Coronary artery (tissue), 2 donors: ENCODE measurements at regions not wholly inside any gene's neighbourhood (a gene's known extent, or its start where the extent isn't known, plus 50 kb on each side); places are given as distances from the start of the nearest gene placed in this dataset.

Experiments used
- DNase-seq: peaks from one replicate; pipeline ENCODE4 v3.0.0-alpha.2; 2017; ENCODE audit warnings: low spot score
- H3K27ac ChIP-seq, 2 donors: fragments of 200-600 bp; sonication (generic); one replicate each; pipeline ENCODE4 v1.5.1; 2016 to 2019
- H3K4me3 ChIP-seq: fragments of 200-600 bp; sonication (generic); 2 replicates; pipeline ENCODE4 v1.5.1; 2016; ENCODE audit warnings: mild to moderate bottlenecking, moderate library complexity
- CTCF ChIP-seq: fragments of 200-600 bp; sonication (generic); IDR thresholded peaks from one replicate; pipeline ENCODE4 v1.5.1; 2019; ENCODE audit warnings: antibody characterized with exemption

- Histone ChIP-seq H3K4me3 (no peak overlapping the region), H3K27ac (no peak overlapping the region)
- DNase-seq, result no peak
- TF ChIP-seq CTCF, result no peak
Measured at GRCh38 chr3:27826448-27826847, 104.3 kb upstream of the EOMES start.

DNA sequence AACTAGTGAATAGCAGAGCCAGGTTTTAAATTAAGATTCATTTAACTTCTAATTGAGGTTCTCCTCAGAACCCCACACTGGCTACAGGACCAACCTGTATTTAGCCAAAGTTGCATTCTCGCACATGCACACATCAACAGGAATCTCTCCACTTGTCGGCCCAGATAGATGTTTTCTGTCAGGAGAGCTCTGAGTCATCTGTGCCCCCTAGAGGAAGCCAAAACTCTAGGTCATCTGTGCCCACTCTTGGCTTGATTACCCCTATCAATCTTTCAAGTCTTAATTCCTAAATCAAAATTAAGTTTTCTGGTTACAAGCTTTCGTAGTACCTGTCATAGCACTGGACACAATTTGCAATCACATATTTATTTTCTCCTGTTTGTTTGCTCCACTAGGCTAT, 104.9 kb upstream of the EOMES start:
- Histone ChIP-seq H3K27ac (no peak overlapping the region), H3K4me3 (no peak overlapping the region)
- DNase-seq, result no peak
- TF ChIP-seq CTCF, result no peak

GRCh38 chr3:27840807-27841594, 118.9 kb upstream of the EOMES start:
- Histone ChIP-seq H3K27ac (no peak overlapping the region), H3K4me3 (no peak overlapping the region)
- no peak for DNase-seq
- no peak for TF ChIP-seq CTCF

- DNase-seq, result no peak
- Histone ChIP-seq H3K27ac (no peak overlapping the region), H3K4me3 (no peak overlapping the region)
- TF ChIP-seq CTCF, result no peak
Measured at GRCh38 chr3:27844052-27844675, 122.0 kb upstream of the EOMES start.

- no peak overlapping the region for H3K4me3 ChIP-seq
- no peak overlapping the region for H3K27ac ChIP-seq
- TF ChIP-seq CTCF, result no peak
- DNase-seq, result no peak
Measured at GRCh38 chr3:27847697-27848096, 125.6 kb upstream of the EOMES start.

GRCh38 chr3:27848826-27849225, 126.7 kb upstream of the EOMES start:
- no peak for TF ChIP-seq CTCF
- Histone ChIP-seq H3K4me3 (no peak overlapping the region), H3K27ac (no peak overlapping the region)
- DNase-seq, result no peak

- TF ChIP-seq CTCF, result no peak
- no peak overlapping the region for H3K4me3 ChIP-seq
- DNase-seq, result no peak
- no peak overlapping the region for H3K27ac ChIP-seq
Measured at GRCh38 chr3:27859821-27860220, 137.7 kb upstream of the EOMES start.
